ENCODE measurements at regions not wholly inside any gene's neighbourhood (a gene's known extent, or its start where the extent isn't known, plus 50 kb on each side); places are given as distances from the start of the nearest gene placed in this dataset.
A peak's percentile ranks its signal among the peaks of the same experiment; 100 is the strongest.

- no peak for DNase-seq
These were observed 88.0 kb upstream of the TMEM132C start for GRCh38 chr12:128178966-128179365.

- DNase-seq: no peak
These were observed 86.8 kb upstream of the TMEM132C start for GRCh38 chr12:128180166-128180565.

DNA sequence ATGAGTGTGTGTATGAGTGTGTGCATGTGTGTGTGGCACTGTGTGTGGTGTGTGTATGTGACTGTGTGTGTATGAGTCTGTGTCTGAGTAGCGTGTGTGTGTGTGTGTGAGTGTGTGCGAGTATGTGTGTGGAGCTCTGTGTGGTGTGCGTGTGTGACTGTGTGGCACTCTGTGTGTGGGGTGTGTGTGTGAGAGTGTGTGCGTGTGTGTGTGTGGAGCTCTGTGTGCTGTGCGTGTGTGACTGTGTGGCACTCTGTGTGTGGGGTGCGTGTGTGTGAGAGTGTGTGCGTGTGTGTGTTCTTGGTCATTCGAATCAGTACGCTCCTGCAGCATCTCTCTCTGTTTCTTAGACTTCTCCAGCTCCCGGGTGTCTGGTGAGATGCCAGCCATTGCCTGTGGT lies 76.9 kb upstream of the TMEM132C start:
- DNase-seq: no peak

DNA sequence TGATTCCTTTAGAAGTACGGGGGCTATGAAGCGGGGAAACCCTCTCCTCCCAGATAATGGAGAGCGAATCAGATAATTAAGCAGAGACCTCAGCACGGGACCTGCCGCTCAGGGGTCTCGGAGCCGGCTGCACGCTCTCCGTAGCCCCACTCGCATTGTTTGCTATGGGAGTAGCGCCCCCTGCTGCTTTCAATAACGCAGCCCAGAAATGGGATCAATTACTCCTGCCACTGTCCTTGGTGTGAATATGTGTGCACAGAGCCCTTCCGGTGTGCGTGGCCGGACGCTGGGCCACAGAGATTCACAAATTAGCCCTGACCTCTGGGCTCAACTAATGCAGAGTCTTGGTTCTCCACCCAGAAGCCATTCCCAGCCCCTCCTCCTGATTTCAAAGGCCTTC lies 76.4 kb upstream of the TMEM132C start:
- DNase-seq: peak in 1 of 2 experiments; percentile 25

DNA sequence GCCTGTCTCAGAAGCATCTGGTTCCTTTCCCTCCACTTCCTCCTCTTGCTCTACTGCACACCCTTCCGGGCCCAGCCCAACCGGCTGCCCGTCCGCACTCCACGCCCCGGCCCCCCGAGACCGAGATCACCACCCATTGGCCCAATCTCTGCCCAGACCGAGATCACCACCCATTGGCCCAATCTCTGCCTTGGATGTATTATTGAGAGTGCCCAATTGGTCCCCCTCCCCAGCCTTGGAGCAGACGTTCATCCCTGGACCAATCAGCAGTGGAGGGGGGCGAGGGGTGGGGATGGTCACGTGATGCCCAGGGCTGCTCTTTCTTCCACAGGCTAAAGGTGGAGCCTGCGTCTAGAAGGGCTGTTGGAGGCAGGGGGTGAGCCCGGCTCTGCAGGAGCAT lies 75.6 kb upstream of the TMEM132C start:
- no peak for DNase-seq

DNA sequence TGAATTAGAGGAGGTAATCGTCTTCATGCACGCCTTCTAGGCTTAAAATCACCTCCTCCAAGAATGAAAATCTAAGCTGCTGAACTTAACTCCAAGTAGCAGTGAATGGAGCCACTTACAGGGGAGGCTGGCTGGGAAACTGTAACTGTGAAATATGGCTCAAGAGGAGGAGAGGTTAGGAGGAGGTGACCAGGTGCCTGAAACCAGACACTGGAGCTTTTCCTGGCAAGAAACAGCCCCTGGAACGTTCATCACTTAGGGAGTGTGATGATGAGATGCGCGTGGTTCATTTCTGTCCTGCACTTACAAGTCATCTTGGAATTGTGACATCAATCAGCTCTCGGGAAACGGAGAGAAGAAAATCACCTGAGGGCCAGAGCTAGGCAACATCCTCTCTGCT lies 62.3 kb upstream of the TMEM132C start:
- no peak for DNase-seq

DNA sequence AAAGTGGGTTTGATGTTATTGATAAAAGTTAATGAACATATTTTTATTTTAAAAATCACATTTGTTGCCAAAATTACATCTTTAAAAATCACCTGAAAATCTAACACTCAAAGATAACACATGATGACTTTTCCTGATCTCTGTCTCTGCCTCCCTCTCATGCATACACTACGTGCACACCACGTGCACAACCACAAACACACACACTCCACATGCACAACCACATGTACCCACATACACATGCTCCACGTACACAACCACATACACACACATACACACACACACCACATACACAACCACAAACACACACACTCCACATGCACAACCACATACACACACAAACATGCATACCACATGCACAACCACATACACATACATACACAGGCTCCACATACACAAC lies 61.8 kb upstream of the TMEM132C start:
- no peak for DNase-seq

DNA sequence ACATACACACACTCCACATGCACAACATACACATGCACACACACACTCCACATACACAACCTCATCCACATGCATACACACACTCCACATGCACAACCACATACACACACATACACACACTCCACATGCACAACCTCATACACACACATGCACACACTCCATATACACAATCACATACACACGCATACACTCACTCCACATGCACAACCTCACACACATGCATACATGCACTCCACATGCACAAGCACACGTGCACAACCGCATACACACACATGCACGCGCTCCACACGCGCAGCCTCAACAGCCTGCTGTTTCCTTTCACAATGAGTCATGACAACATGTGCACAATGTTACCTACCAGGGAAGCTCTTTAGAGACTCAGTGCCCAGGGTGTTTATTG lies 61.2 kb upstream of the TMEM132C start:
- DNase-seq: no peak
